ENCODE measurements at regions not wholly inside any gene's neighbourhood (a gene's known extent, or its start where the extent isn't known, plus 50 kb on each side); places are given as distances from the start of the nearest gene placed in this dataset.

DNA sequence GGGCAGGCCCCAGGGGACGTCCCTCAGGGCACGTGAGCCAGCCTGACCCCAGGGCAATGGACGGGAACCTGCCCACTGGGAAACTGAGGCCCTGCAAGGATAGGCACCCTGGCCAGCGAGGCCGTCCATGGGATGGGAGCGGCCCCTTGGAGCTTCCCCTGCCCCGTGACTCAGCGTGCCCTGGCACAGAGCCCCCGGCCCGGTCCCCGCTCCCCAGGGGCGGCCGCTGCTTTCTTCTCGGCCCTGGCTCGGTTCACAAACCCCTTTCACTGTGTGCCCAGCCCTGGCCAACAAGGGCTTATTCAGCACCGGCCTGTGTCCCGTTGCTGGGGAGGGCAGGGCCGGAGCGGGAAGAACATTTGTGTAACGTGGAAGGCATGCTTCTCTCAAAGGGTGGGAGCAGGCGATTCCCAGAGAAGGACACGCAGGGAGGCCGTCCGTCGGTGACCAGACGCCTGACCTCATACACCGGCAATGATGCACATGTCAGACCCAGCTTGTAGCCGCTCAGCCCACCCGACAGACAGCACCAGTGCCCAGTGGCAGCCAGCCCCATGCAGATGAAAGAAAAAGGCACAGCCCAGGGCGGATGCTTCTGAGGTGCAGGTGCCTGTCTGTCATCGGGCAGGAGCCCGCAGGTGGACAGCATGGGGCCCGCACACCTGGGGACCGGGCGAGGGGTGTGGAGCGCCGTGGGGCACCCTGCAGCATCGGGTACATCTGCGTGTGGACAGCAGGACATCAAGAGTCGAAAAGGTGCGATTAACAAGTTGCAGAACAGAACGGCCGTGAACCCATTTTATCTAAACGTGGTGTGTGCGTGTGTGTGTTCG lies 94.5 kb downstream of the PDGFA start:
- TF ChIP-seq EP300 (IDR thresholded peaks at IDR 0.05; ENCODE audit: low read depth) (peak; percentile 45), POLR2AphosphoS5 (IDR thresholded peaks at IDR 0.05) (peak in 1 of 3 donors; percentile 25)
- TF ChIP-seq, protein P1, sequence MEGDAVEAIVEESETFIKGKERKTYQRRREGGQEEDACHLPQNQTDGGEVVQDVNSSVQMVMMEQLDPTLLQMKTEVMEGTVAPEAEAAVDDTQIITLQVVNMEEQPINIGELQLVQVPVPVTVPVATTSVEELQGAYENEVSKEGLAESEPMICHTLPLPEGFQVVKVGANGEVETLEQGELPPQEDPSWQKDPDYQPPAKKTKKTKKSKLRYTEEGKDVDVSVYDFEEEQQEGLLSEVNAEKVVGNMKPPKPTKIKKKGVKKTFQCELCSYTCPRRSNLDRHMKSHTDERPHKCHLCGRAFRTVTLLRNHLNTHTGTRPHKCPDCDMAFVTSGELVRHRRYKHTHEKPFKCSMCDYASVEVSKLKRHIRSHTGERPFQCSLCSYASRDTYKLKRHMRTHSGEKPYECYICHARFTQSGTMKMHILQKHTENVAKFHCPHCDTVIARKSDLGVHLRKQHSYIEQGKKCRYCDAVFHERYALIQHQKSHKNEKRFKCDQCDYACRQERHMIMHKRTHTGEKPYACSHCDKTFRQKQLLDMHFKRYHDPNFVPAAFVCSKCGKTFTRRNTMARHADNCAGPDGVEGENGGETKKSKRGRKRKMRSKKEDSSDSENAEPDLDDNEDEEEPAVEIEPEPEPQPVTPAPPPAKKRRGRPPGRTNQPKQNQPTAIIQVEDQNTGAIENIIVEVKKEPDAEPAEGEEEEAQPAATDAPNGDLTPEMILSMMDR (IDR thresholded peaks at IDR 0.05), result no peak
- Histone ChIP-seq H3K9me3 (no peaks in the 10 kb centered on the region), H3K4me1 (no peaks in the 10 kb centered on the region), H3K27me3 (no peaks in the 10 kb centered on the region), H3K4me3 (no peak overlapping the region), H3K27ac (peak overlapping the region in 2 of 4 donors; percentile 31 to 51), H3K36me3 (no peaks in the 10 kb centered on the region)
- intact Hi-C loops (cut with DNase I; ENCODE audit: low total_unique reads) (no loop called here), in situ Hi-C loops (cut with MboI; ENCODE audit: low pct_ligation_motif_present in 1 of 4, low pct_unique_long_range_greater_than_20kb in 1 of 4, low sequenced_read_pairs in 3 of 4) (no loop called here)
- WGBS, 2 donors (ENCODE audit: low coverage in 1 of 2), result 70 to 85% methylated on average over 6 to 46 of the region's 46 CpGs
- no peak for DNase-seq

DNA sequence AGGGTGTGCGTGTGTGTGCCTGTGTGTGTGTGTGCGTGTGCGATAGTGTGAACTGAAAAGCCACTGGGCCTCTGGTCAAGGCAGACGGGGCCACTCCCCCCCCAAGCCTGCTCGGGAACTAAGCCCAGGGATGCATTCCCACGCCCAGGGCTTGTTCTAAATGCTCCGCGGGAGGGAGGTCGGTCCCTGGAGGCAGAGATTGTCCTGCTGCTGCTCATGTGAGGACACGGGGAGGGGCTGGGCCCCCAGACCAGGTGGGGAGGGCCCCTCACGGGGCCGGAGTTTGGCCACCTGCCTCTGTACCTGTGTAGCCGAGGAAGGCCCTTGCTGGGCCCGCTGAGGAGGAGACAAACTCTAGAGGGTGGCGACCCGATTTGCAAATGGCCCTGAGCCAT lies 93.9 kb downstream of the PDGFA start:
- Histone ChIP-seq H3K36me3 (no peaks in the 10 kb centered on the region), H3K27me3 (no peaks in the 10 kb centered on the region), H3K27ac (peak overlapping the region in 2 of 4 donors; percentile 31 to 42), H3K4me1 (no peaks in the 10 kb centered on the region), H3K4me3 (no peak overlapping the region), H3K9me3 (no peaks in the 10 kb centered on the region)
- TF ChIP-seq POLR2AphosphoS5 (IDR thresholded peaks at IDR 0.05) (no peak), EP300 (IDR thresholded peaks at IDR 0.05; ENCODE audit: low read depth) (no peak), POLR2A (IDR thresholded peaks at IDR 0.05) (no peak)
- TF ChIP-seq, protein P1 (IDR thresholded peaks at IDR 0.05), result no peak
- intact Hi-C loops (cut with DNase I; ENCODE audit: low total_unique reads) (no loop called here), in situ Hi-C loops (cut with MboI; ENCODE audit: low pct_ligation_motif_present in 1 of 4, low pct_unique_long_range_greater_than_20kb in 1 of 4, low sequenced_read_pairs in 3 of 4) (no loop called here)
- no peak for DNase-seq
- 55% methylated on average over 16 of the region's 16 CpGs; no CpG with 5 or more reads in 1 of the 2 donors for WGBS, 2 donors (ENCODE audit: low coverage in 1 of 2)

DNA sequence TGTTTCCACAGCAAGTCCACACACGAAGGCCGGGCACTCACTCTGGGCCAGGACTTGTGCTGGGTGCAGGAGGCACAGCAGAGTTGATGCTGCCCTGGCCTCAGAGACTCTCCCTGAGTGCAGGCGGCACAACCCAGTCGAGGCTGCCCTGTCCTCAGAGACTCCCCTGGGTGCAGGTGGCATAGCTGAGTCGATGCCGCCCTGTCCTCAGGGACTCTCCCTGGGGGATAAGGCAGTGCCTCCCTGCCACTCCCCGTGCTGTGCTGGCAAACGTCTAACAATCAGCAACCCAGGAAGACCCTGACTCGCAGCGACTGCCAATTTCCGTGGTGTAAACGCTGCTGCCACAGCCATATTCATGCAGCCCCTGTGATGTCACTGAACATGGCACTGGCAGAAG lies 93.1 kb downstream of the PDGFA start:
- Histone ChIP-seq H3K27ac (no peak overlapping the region), H3K9me3 (no peaks in the 10 kb centered on the region), H3K4me3 (no peak overlapping the region), H3K36me3 (no peaks in the 10 kb centered on the region), H3K27me3 (no peaks in the 10 kb centered on the region), H3K4me1 (no peaks in the 10 kb centered on the region)
- no peak for DNase-seq
- 92% methylated on average over 12 of the region's 12 CpGs; no CpG with 5 or more reads in 1 of the 2 donors for WGBS, 2 donors (ENCODE audit: low coverage in 1 of 2)
- intact Hi-C loops (cut with DNase I; ENCODE audit: low total_unique reads) (no loop called here), in situ Hi-C loops (cut with MboI; ENCODE audit: low pct_ligation_motif_present in 1 of 4, low pct_unique_long_range_greater_than_20kb in 1 of 4, low sequenced_read_pairs in 3 of 4) (no loop called here)
- TF ChIP-seq, protein P1 (IDR thresholded peaks at IDR 0.05), result no peak
- TF ChIP-seq POLR2A (IDR thresholded peaks at IDR 0.05) (no peak), EP300 (IDR thresholded peaks at IDR 0.05; ENCODE audit: low read depth) (no peak), POLR2AphosphoS5 (IDR thresholded peaks at IDR 0.05) (no peak)

DNA sequence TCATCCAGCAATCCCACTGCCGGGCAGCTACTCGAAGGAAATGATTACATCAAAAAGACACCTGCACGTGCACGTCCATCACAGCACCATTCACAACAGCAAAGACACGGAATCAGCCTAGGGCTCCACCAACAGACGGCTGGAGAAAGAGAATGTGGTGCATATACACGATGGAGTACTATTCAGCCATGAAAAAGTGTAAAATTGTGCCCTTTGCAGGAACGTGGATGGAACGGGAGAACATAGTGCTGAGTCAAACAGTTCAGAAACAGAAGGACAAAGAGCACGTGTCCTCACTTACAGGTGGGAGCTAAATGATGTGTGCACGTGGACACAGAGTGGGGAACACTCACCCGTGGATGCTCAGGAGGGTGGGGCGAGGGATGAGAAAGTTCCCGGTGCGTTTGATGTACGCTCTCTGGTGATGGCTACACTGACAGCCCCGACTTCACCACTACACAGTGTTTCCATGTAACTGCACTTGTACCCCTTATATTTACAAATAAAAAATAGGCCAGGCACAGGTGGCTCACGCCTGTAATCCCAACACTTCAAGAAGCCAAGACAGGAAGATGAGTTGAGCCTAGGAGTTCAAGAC lies 92.0 kb downstream of the PDGFA start:
- no peak for TF ChIP-seq POLR2AphosphoS5 (IDR thresholded peaks at IDR 0.05)
- no peak for TF ChIP-seq POLR2A (IDR thresholded peaks at IDR 0.05)
- TF ChIP-seq EP300 (IDR thresholded peaks at IDR 0.05; ENCODE audit: low read depth), result no peak
- TF ChIP-seq, protein P1 (IDR thresholded peaks at IDR 0.05), result no peak
- WGBS, 2 donors (ENCODE audit: low coverage in 1 of 2), result 90 to 91% methylated on average over 17 to 18 of the region's 18 CpGs
- H3K9me3 ChIP-seq, result no peaks in the 10 kb centered on the region
- intact Hi-C loops (cut with DNase I; ENCODE audit: low total_unique reads) (no loop called here), in situ Hi-C loops (cut with MboI; ENCODE audit: low pct_ligation_motif_present in 1 of 4, low pct_unique_long_range_greater_than_20kb in 1 of 4, low sequenced_read_pairs in 3 of 4) (no loop called here)
- H3K36me3 ChIP-seq, result no peaks in the 10 kb centered on the region
- no peaks in the 10 kb centered on the region for H3K4me1 ChIP-seq
- no peak overlapping the region for H3K27ac ChIP-seq
- no peak overlapping the region for H3K4me3 ChIP-seq
- DNase-seq, result no peak
- H3K27me3 ChIP-seq, result no peaks in the 10 kb centered on the region

All from transverse colon (tissue), 4 donors.